GM18517 (cell line): ENCODE measurements at regions not wholly inside any gene's neighbourhood (a gene's known extent, or its start where the extent isn't known, plus 50 kb on each side); places are given as distances from the start of the nearest gene placed in this dataset.

Experiments
- ATAC-seq: cut with Tn5 transposase; IDR thresholded peaks from one replicate; pipeline ENCODE4 v1.9.1; 2021; ENCODE audit warnings: mild to moderate bottlenecking, moderate library complexity; ENCODE audit not compliant: unreplicated experiment

DNA sequence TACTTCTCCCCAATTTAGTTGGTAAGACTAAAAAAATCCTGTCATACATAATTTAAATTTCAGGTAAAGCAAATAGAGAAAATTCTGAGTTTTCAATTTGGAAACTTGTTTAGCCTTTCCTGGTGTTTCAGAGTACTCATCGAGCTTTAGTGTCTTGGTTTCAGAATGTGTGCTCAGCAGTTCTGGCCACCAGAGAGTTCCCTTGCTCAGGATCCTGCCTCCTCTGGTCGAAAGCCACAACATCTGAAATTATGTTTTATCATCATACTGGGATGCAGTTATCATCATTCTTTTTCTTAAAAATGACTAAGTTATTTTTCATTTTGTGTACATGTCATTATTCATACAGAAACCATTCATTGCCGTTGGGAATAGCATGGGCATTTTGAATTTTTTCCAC is 263.2 kb upstream of the SPRY2 start:
- no peak for ATAC-seq

DNA sequence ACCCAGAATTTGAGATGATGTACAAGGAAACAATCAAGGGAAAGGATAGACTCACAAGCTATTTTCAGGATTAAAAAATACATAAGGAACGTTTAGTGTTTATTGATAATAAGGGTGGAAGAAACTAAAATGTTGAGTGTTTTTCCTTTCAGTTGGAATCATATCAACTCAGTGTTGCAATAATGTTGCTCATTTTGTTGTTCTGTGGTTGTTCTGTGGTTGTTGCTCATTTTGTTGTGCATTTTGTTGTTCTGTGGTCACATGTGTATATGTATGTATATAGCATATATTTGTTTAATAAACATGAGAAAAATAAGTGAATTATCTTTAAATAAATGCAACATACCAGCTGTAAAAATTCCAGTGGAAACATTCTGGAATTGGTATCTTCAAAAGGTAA is 262.4 kb upstream of the SPRY2 start:
- no peak for ATAC-seq

DNA sequence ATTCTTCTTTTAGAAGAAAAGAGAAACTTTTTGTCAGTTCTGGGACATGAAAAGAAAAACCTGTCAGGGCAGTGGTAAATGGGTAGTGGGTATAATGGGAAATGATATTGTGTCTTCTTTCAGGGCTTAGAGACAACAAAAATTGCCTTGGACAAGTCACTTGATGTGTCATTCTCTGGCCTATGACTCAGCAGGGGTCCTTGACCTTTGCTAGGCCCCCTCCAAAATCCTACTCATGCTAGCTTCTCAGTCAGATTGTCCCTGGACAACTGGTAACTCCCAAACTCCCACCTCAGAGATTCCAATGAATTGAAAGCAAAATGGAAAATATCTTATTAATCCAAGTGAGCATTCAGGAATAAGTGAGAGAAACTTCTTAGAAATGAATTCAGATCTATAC is 258.8 kb upstream of the SPRY2 start:
- no peak for ATAC-seq

DNA sequence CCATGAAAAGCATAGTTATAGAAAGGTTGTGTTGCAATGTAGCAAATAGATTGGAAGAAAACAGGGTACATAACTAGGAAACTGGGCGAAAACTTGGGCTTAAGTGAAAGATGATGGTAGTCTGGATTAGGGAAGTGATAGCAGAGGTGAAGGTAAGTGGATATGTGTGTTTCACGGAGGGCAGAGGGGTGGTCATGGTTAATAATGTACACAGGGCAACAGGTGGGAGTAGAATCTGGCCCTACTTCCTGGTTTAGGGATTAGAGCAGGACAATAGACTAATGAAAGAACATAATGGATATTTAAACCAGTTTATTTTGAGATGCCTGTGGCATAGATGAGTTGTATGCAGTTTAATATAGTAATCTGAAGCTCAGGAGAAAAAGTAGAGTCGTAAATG is 257.3 kb upstream of the SPRY2 start:
- ATAC-seq, result no peak

DNA sequence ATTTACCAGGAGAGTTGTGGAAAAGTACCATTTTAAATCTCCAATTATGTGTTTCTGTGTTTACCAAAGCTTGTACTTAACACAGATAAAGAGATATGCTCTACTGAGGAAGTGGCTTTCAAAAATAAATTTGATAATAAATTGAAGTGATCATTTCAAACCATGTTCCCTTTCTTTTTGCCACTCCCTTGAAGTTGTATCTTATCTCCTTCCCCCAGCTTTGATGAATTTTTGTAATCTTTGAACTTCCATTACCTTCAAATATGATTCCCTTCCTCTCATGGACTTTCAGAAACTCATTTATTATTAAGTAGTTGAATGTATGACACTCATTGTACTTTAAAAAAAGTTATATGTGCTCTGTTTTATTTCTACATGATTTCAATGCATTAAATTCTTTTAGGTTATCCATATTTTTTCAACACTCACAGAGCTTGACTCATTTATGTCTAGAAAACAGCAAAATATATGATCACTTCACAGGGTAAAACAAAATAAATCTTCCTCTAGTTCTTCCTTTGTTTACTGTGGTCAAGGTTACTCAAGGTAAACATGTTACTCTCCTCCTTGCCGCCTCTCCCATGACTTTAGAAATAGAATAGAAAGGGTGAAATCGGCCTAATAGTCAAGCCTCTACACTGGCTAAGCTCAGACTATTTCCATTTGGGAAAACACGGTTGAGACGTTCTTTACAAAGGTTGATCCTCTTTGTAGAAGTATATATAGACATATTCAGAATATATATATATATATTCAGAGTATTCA is 251.2 kb upstream of the SPRY2 start:
- no peak for ATAC-seq

DNA sequence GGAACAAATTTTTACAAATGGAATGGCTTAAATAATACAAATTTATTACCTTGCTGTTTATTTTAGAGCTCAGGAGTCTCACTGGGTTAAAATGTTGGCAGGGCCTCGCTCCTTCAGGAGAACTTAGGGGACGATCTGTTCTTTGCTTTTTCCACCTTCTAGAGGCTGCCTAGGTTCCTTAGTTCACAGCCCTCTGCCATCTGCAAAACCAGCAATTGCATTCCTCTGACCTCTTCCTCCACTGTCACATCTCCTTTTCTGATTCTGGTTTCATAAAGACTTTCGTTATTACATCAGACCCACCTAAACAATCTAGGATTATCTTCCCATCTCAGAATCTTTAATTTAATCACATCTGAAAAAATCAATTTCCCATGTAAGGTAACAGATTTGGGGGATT is 249.6 kb upstream of the SPRY2 start:
- no peak for ATAC-seq

DNA sequence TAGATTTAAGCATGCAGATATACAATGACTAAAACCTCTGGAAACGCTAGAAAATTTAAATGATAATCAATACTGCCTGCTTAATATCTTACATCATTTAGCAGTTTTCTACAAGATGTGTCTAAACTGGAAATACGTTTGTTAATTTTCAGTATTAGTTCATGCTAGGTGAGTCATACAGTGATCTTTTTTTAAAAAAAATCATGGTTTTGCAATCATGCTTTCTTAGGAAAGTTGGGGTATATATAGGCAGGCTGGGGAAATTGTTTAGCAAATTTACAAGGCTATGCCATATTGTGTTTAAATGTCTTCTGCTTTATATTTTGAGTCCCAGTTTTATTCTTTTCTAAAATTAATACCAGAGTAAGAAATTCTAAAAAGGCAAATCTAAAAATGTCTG is 245.4 kb upstream of the SPRY2 start:
- ATAC-seq, result no peak

DNA sequence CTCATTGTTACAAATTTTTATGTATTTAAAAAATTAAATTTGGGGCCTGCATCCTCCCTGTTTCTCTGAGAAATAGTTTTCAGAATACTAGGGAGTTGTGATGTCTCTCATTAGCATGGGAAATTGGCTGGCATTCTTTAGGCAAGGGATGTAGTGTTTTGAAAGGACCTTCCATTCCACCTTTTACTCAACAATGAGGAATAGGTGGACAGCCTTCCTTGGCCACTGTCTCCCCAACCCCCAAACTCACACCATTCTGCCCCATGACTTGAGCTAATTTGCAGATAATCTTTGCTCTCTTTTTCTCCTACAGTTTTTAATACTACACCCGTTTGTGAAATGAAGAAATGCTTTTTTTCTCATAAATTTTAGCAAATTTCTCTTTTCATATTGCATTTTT is 244.6 kb upstream of the SPRY2 start:
- ATAC-seq, result no peak

DNA sequence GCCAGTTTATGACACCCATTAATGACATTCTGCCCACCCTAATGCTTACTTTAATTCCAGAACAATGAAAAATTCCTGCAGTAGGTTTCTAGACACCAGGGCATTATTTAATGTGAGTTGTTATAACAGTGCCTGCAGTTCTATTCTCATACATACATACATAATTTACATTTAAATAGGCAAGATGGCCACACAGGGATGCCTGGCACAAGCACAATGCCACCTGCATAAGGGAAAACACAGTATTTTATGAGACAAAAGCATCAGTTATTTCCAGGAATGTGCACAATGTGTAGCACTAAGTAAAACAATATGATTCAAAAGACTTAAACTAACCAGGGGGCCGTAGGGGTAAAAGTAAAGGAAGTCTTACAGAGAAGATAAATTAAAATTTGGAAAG is 243.9 kb upstream of the SPRY2 start:
- no peak for ATAC-seq

DNA sequence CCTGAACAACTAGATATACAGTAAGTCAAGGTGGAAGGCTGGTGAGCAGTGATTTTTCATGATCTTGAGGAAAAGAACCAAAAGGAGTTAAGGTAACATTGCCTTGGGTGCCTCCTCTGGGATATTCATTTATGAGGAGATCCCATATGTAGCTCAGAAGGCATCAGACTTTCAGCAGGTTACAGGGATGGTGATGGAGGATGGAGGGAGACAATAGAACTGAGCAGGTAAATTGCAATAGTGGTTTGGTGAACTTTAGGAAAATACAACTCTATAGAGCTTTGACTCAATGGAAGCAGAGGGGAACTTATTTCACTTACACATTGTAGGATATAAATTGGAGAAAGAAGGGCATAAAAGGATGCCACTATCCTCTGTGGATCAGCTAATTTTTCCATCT is 243.4 kb upstream of the SPRY2 start:
- no peak for ATAC-seq

DNA sequence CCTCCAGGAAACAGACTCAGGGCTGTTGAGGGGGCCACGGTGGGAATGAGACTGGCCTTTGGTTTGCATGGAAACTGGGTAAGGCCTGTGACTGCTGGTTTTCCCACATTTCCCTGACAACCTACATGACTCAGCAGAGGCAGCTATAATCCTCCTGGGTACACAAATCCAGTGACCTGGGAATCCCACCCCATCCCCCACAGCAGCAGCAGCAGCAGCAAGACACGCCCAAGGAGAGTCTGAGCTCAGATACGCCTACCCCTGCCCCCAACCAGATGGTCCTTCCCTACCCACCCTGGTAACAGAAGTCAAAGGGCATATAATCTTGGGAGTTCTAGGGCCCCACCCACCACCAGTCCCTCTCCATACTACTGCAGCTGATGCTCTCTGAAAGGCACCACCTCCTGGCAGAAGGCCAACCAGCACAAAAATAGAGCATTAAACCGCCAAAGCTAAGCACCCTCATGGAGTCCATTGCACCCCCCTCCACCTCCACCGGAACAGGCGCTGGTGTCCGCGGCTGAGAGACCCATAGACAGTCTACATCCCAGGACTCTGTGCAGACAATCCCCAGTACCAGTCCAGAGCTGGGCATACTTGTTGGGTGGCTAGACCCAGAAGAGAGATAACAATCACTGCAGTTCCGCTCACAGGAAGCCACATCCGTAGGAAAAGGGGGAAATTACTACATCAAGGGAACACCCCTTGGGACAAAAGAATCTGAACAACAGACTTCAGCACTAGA is 237.2 kb upstream of the SPRY2 start:
- no peak for ATAC-seq

DNA sequence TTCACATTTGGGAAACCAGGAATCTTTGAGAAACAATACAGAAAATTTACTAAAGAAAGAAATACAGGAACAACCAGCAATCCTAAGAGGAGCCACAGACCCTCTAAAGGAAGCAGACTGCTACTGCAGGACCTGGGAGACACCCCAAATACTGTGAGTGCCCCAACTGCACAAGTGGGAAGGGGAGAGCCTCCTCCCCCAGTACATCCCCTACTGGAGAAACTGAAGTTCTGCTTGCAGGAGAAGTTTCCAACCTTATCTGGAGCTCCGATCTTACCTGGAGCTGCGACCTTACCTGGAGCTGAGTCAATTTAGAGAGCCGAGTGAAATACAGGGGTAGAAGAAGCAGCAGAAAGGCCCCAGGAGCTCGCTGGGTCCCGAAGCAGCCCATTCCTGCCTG is 236.4 kb upstream of the SPRY2 start:
- ATAC-seq, result no peak

DNA sequence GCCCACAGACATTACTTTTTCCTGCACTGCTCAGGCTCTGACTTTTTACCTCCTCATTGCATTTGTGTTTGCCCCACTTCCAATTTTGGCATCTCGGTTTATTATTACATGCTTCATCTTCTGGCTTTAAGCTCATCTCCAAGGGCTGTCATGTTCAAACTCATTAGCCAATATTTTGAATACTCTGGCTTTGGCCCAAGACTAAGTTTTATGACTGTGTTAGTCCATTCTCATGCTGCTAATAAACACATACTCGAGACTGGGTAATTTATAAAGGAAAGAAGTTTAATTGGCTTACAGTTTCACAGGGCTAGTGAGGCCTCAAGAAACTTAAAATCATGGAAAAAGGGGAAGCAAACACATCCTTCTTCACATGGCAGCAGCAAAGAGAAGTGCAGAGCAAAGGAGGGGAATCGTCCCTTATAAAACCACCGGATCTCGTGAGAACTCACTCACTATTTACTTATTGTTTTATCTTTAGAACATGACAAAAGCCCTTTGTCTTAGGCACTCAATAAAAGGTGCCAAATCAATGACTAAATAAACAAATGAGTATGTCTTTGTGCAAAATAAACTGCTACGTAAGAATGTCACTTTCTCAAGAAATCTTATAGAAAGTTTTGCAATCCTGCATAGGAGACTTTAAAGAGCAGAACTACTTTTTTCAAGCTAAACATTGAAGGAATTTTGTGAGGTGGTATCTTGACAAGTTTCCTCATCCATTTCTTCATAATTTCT is 233.4 kb upstream of the SPRY2 start:
- ATAC-seq, result no peak

DNA sequence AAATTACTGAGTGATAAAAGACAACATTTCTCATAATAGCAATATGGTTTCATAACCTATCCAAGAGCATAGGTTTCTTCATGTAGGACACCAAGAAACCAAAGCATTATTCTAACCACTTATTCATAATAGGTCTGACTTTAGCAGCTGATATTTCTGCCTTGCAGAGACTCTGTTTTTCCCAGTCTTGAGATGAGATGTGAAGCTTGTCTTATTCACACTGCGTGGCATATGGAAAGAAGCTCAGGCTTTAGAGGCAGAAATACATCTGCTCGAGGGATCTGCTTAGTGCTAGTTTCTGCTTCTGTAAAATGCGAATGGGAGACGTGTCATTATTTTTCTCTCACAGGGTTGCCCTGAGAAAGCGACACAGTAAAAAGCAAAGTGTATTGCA is 232.0 kb upstream of the SPRY2 start:
- no peak for ATAC-seq

DNA sequence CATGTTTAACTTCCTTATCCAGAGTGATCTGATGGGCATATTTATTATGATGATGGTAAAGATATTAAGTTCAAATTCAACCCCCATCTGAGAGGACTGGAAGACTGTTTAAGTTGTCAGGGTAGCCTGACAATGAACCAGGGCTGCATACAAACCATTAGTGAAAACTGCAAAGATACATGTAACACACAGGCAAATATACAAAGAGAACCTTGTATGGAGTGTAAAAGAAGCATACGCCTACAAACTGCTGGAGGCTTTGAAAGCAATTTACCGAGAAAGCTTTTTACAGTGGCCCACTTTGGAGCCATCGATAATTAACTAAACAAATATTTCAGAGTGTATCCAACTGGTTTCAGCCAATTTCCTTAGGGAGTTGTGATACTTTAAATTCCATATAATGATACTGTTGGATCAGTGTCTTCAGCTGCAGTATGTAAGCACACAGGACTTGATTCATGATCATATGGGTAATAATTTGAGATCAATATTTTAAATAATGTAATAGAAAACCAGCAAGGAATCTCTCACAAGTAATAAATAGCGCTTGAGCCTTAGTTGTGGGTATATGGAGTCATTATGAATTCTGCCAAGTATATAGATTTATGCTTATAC is 231.5 kb upstream of the SPRY2 start:
- ATAC-seq, result no peak

DNA sequence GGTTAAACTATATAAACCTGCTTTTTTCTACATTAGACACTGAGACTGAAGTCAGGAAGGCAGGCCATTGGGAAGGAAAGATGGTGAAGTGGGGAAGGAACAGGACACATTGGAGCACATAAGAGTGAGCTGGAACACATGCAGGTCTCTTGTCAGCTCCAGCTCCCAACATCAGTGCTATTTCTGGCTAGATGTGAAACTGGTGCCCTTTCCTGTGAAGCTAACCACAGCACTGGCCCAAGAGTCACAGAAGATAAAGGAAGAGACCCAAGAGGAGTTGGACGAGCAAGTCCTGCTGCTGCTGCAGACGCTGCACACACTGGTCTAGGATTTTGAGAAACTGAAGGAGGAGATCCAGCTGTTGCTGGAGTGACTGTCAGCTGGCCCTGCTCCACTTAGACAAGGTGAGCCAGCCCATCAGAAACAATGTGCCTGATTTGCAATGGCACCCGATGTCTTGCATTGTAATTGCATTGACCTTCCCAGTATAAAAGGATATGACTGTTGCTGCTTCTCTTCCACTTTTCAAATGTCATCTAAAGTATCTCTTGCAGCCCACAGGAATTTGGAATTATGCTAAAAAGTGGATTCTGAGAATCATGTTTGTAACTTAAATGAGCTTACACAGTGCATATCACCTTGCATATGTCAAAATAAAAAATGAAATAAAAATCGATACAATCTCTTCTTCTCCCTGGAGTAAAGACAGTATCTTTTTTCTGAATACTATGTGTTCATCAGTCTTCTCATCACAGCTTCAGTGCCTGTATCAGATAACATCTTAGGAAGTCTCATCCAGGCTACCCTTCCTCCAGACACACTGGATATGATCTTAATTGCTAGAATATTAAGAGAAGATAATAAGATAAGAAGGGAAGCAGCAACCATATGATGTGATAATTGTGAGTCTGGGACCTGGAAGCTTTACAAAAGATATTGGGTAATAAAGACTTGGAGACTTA is 230.7 kb upstream of the SPRY2 start:
- no peak for ATAC-seq

DNA sequence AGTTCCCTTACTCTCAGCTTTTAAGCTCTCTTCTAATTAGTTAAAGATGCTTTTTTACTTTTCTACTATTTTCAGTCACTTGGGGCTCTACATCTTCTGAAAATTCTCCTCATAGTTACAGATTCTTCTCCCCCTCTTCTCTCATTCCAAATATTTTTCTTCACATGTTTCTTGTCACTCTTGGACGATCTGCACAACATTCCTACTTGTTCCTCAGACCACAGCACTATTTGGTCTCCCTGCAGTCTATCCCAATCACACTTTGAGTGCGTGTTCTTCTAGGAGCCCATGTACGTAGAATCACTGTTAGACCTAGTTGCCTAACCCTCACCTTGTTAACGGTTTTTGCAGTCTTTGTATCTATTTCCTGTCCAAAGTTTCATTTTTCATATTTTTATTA is 222.5 kb upstream of the SPRY2 start:
- ATAC-seq, result no peak

DNA sequence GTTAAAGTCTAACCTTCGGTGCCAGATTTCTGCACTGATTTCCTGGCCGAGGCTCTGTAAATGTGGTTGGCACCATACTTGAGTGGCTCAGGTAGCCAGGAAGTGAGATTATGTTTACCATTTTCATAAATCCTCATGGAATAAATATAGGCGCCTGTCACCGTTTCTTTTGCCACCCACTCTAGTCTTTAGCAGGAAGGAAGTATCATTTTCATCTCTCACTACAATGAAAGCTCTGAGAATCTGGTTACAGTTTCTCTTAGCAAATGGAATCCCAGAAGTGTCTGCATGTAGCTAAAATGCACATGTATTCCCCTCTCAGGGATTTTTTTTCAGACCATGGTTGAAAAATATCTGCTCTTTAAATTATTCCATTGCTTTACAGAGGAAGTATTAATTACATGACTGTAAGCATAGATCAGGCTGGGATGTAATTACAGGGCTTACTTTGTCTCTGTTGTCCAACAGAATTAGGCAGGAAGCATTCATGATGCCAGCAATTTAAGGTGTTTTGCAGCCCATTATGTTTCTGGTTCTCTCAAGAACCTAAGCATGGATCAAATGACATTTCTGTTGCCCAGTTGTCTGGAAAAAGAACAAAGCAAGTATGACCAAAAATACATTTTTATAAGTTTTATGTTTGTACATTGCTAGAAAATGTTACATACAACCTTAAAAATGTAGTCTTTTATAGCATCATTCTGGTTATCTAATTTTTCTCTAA is 221.7 kb upstream of the SPRY2 start:
- no peak for ATAC-seq

DNA sequence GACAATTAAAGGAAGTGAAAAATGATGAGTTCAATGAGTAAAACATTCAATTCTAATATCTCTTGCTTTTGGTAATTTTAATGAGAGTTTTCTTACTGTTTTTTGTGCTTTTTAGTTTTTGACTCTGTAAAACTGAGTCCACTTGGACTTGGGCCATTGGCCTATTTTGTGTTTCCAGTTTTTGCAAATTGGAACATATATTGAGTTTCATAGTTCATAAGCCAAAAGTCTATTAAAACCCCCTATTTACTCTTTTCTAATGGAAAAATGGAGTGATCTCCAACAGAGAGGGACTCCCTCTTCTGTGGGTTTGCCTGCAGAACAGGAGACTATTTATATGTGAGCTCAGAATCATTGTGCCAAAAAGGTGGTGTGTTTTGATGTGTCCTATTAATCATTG is 219.7 kb upstream of the SPRY2 start:
- no peak for ATAC-seq

DNA sequence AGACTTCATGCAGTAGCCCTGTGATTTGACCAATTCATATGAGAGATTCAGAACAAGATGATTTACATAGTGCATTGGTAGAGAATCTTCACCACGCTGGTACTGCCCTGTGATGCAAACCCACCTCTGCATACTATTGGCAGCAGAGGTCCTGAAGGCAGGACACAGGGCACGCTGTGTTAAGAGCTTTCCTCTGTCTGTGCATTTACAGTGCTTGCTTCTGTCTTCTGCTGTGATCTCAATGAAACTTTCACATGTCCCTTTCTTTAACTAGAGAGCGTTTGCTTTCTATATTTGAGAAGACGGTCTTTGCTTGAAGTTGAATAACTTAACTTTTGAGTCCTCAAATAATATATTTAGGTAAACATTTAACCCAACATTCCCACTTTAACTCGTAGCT is 219.0 kb upstream of the SPRY2 start:
- ATAC-seq, result no peak
